HG03442 (cell line): ENCODE measurements at regions not wholly inside any gene's neighbourhood (a gene's known extent, or its start where the extent isn't known, plus 50 kb on each side); places are given as distances from the start of the nearest gene placed in this dataset.
"Not testable (repeated sequence)": the region's sequence is repeated elsewhere in the genome, so short reads cannot be mapped to it uniquely, and the experiment has no call there.

Experiments used
- ATAC-seq: cut with Tn5 transposase; IDR thresholded peaks from one replicate; pipeline ENCODE4 v1.9.1; 2021; ENCODE audit warnings: mild to moderate bottlenecking, moderate library complexity; ENCODE audit not compliant: unreplicated experiment

GRCh38 chr12:74235342-74235741, 302.3 kb upstream of the ATXN7L3B start:
- no peak for ATAC-seq

GRCh38 chr12:74241341-74241740, 296.3 kb upstream of the ATXN7L3B start:
- ATAC-seq, result no peak

GRCh38 chr12:74242088-74242487, 295.5 kb upstream of the ATXN7L3B start:
- ATAC-seq, result no peak

- ATAC-seq, result no peak
These were observed 292.2 kb upstream of the ATXN7L3B start for GRCh38 chr12:74245458-74245857.

DNA sequence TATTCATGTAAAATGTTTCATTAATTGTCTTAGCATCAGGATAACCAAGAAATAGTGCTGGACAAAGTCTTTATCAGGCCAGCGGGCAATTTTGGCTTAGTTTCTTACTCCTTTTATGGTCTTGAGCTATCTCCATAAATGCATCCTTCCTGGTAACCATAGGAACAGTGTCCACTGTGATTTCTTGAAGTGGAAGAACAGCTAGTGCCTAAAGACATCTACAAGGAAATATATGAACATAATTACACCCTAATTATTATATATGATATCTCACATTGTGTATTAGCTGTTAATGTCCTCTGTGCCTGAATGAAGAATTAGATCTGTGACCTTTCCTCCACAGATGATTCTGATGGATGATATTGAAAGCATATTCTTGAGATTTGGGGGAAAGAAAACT, 286.7 kb upstream of the ATXN7L3B start:
- no peak for ATAC-seq

GRCh38 chr12:74253826-74254225, 283.8 kb upstream of the ATXN7L3B start:
- not testable (repeated sequence) for ATAC-seq

DNA sequence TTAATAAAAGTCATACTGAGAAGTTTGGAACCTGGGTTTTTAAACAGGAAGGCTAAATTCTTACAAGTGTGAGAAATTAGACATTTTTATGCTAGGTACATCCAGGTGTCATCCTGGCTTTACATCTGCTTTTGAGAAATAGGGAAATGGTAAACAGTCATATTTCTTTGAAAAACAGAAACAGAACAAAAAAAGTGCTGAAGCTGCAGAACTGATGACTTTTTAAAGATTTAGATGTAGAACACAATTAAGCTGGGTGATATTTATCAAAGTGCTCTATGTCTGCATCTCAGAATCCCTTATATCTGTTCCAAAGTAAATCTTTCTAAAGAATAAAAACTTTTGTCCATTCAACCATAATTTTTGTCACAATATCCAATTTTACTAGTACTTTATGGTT, 282.9 kb upstream of the ATXN7L3B start:
- no peak for ATAC-seq

DNA sequence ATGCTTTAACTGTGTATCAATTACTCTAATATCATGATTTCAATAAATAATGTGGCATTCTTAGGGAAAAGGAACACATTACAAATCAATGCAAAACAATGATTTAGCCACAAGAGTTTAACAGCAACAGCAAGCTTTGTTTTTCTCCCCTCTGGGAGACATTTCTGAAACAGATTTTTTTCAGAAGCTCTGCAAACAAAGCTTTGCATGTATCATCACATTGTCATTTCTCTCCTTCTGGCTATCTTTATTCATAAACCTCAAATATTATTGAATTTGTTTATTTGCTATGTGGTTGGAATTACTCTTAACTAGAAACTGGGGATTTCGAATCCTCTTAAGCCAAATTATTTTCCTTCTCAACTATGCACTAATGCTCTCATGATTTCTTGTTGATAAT, 278.4 kb upstream of the ATXN7L3B start:
- ATAC-seq, result no peak

- ATAC-seq, result no peak
These were observed 272.9 kb upstream of the ATXN7L3B start for GRCh38 chr12:74264692-74265091.

DNA sequence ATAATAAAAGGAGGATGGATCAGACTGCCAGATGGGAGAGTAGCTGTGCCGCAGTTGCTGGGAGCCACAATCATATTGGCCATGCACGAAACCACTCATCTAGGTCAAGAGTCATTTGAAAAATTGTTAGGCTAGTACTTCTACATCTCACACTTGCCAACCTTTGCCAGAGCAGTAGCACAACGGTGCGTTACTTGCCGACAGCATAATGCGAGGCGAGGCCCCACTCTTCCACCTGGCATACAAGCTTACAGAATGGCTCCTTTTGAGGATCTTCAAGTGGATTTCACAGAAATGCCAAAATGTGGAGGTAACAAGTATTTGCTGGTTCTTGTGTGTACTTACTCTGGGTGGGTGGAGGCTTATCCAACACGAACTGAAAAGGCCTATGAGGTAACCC, 268.3 kb upstream of the ATXN7L3B start:
- ATAC-seq, result not testable (repeated sequence)

DNA sequence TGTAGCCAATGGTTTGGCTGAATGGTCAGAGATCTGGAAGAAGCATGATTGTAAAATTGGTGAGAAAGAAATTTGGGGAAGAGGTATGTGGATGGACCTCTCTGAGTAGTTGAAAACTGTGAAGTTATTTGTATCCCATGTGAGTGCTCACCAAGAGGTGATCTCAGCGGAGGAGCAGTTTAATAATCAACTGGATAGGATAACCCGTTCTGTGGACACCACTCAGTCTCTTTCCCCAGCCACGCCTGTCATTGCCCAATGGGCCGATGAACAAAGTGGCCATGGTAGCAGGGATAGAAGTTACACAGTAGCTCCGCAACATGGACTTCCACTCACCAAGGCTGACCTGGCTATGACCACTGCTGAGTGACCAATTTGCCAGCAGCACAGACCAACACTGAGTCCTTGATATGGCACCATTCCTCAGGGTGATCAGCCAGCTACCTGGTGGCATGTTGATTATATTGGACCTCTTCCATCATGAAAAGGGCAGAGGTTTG, 257.4 kb upstream of the ATXN7L3B start:
- no peak for ATAC-seq

GRCh38 chr12:74281401-74282180, 256.0 kb upstream of the ATXN7L3B start:
- not testable (repeated sequence) for ATAC-seq

GRCh38 chr12:74283646-74284045, 254.0 kb upstream of the ATXN7L3B start:
- ATAC-seq, result no peak

DNA sequence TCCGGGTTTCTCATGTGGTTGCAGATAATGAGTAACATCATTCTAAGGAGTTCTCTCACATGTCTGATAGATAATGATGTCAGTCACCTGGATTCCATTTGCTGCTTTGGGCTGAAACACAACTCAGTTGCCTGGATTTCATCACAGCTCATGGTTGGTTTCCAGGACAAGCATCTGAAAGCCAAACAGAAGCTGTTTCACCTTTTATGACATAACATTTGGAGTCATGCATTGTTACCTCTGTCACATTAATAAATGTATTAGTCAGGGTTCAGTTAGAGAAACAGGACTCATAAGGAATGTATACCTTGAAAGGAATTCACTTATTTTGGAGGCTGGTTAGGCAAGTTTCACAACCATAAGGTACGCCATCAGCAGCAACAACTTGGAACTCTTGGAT, 251.9 kb upstream of the ATXN7L3B start:
- ATAC-seq, result no peak

DNA sequence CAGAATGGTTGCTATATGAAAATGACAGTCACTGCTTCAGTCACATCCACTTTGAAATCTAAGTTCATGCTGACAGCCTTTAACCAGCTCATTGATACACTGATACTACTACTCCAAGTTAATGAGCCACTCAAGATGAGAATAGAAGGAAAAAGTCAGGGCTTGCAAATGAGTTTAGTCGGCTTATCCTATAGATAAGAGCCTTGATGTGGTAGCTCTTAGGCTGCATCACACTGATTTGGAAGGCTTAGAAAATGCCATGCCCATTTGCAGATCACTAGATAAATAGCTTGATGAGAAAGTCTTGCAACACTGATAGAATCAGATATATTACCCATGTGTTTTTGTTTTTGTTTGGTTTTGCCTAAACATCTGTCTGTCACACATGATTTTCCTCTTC, 251.4 kb upstream of the ATXN7L3B start:
- no peak for ATAC-seq

DNA sequence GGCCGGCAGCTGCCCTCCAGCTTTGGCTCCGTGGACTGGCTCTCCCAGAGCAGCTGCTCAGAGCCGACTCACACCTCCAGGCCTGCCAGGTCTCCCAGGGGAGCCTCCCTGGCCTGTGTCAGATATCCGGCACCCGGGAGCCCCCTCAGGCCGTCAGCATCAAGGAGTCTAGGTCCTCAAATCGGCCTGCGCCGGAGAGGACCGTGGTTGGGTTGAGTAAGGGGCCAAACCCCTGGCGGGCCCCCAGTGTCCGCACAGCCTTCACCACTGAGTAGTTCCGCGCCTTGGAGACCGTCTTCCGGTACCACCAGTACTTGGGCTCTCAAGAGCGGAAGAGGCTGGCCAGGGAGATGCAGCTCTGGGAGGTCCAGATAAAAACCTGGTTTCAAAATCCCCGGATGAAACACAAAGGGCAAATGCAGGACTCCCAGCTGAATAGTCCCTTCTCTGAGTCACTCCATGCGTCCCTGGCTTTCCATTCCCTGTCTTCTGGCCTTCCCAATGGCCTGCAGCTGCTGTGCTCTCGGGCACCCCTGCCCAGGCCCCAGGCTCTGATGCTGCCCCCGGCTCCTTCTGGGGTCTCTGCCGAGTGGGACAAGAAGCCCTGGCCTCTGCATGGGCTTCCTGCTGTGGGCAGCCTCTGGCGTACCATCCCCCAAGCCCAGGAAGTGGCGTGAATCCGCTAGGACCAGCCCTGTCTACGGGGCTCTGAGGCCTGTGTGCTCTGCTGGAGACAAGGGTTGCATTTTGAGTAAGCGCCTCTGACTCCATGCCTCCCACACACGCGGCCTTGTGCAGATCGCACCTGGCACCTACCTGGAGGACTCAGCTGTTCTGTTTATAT, 245.1 kb upstream of the ATXN7L3B start:
- ATAC-seq, result no peak

- no peak for ATAC-seq
These were observed 243.9 kb upstream of the ATXN7L3B start for GRCh38 chr12:74293689-74294131.

DNA sequence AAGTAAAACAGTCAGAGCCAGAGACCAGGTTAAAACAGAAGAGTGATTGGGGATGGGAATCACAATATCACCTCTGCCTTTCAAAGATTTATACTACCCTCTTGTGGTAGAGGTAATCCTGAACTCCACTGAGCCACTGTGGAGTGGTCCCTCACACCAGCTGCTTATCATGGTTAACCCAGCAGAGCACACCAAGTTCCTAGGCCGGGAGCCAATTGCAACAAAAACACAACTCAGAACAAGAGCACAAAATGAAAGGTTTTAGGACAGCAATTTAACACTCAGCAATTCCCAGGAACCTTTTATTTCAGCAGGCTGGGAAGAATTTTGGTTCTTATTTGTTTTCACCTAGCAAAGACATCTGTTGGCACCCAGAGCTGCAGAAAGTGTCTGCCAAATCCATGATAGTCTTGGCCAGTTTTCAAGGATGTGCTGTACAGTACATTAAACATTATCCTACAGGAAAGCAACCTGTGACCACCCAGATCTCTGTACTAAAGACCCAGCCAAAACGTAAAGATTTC, 220.5 kb upstream of the ATXN7L3B start:
- ATAC-seq, result no peak

DNA sequence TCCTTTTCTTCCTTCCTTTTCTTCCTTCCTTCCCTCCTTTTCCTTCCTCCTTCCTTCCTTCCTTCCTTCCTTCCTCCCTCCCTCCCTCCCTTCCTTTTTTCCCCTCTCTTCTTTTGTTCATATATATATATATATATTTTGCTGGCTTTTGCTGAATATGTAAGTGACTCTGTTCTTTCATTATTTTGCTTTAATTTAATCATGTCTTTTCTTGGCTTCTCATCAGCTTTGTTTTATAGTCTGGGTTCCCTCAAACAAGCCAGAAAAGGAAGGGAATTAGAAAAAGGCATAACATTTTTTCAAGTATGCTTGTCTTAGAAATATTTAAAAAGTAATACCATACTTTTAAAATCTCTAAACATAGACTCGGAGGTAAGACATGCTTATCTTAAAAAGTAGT, 219.9 kb upstream of the ATXN7L3B start:
- no peak for ATAC-seq

- ATAC-seq, result no peak
These were observed 217.7 kb upstream of the ATXN7L3B start for GRCh38 chr12:74319886-74320285.

GRCh38 chr12:74321381-74321780, 216.3 kb upstream of the ATXN7L3B start:
- ATAC-seq, result no peak

- no peak for ATAC-seq
These were observed 214.8 kb upstream of the ATXN7L3B start for GRCh38 chr12:74322792-74323191.
